Right hindlimb (tissue), 1 donor: ENCODE measurements at regions not wholly inside any gene's neighbourhood (a gene's known extent, or its start where the extent isn't known, plus 50 kb on each side); places are given as distances from the start of the nearest gene placed in this dataset.

ENCODE experiments used
- DNase-seq: peaks from one replicate; pipeline ENCODE4 v3.0.0-alpha.2; 2018

GRCh38 chr2:104415284-104415683 is 438.6 kb upstream of the POU3F3 start:
- no peak for DNase-seq

DNA sequence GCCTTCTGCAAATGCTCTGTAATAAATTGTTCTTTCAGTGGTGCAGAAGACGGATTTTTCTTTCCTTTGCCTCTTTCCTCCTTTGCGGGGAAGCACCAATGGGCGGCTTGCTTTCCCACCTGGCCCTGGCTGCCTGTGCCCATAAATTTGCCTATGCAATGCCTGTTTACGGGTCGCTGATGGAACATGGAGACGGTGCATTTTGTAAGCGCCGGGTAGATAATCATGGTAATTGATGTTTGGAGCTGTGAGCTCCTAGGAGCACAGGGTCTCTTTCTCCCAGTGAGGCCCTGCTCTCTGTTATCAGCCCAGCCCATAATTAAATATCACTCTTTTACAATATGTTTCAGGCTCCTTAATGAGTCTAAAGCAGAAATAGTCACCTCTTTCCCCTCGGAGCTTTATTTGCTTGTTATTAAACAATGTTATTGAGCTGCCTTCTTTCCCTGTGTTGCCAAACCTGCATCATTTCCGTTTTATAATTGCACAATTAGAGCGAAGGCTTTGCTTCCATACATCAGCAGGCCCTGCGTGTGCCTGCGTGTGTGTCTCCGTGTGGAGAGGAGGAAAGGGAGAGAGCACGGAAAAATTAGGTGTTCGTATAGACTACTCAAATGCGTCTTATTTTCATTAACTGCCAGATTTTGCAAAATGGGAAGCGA is 437.4 kb upstream of the POU3F3 start:
- no peak for DNase-seq

GRCh38 chr2:104420420-104420819 is 433.5 kb upstream of the POU3F3 start:
- no peak for DNase-seq

DNA sequence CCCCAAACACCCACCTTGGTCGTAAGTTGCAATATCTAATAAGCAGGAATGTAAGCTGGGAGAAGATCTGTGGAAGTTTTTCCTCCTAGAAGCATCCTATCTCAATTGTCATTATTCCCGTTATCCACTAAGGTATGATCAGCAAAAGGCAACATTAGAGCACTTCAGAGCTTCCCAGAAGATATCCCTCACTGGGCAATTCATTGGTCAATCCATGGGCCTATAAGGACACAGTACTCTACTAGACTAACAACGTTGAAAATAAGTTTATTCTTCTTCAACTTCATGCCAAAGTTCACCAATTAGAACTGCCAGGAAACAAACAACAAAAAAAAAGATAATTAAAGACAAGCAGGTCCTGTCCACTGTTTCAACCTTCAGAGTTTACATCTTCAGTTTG is 433.0 kb upstream of the POU3F3 start:
- DNase-seq = no peak

DNA sequence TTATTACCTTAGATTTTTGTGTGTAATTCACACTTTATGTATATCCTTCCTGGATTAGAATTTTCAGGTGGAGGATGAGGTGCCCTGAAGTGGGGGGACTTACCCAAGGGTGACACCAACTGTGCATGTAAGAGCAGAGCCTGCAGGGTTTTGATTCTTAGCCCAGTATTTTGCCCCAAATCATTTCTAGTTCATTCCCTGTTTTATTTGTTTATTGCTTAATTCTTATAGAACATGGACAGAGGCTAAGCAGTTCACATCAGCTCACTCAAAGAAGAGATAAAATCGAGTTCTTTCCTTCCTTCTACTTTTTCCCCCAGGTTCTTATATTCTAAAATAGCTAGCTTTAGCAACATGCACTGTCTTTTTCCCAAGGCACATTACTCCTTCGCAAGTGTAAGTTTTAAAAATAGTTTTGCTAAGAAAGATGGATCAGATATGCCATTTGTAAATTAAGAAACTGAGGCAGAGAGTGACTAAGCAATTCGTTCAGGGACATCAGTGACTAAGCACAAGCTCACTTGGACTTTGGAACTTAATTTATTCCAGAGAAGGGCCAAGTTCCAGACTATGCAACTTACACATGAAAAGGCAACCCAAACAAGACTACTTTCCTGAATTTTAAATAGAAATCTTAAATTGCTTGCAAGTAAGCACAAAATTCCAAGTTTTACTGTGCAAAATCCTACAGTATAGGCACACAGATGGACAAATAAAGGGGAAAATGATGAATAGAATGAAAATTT is 427.9 kb upstream of the POU3F3 start:
- DNase-seq = no peak

- DNase-seq = no peak
Observed at GRCh38 chr2:104428155-104428554, 425.8 kb upstream of the POU3F3 start.

DNA sequence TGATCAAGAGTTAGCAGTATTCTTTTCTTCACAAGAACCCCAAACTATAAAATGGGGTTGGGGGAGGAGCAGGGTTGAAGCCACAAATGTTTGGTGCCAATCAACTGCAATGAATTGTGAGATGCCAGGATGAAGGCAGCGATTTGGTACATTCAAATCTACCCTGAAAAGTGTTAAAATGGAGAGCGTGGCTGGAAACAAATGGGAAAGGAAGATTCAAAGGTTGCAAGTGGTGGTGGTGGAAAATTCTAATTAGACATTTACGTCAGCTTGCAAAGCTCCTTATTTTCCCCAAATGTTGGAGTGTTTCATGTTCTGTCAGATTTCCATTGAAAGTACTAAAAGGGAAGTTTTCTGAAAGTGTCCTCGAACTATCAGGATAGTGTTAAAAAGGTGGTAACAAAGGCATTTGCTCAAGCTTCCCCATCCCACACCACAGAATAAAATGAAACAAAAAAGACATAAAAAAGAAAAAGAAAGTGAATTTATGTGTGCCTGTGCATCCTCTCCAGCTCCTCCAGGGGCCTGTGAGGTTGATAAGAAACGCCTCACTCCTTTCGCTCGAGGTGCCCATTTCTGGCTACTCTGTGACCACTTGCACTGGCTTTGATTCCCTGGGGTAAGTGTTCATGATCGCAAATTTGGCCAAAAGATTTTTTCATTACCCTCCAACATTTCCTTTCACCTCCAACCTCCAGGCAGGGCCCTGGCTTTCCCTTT is 424.1 kb upstream of the POU3F3 start:
- DNase-seq = no peak

DNA sequence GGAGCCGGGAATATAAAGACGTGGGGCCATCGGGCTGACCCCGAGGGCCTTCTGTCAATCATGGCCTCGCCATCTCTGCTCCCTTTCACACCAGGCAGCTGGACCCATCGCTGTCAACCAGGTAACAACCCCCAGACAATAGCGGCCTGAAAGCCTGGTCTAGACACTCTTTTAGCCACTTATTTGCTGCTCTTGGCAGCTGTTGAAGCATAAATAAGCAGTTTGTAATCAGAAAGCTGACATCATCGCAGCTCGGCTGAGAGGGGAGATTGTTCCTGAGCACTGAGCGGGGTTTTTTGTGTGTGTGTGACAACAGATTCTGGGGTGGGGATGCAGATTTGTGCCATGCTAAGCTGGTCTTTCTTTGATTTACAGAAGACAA is 423.6 kb upstream of the POU3F3 start:
- DNase-seq = no peak

GRCh38 chr2:104430852-104431251 is 423.1 kb upstream of the POU3F3 start:
- no peak for DNase-seq

DNA sequence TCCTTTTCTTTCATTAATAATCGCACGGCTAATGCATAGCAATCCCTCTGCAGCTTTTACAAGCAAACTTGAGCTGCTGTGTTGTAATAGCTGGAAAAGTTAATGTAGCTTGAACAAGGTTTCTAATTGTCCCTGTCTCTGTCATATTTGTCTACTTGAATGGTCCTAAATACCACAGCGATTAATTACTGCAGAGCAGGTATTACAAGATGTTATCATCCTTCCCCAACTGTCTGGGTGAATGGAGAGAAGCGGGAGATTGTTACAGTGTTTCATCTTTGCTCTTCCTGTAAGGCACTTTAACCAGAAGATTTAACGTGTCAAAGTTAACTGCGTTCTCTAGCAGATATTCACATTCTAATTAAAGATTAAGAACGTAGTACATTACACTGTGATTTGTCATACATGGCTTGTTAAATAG is 422.2 kb upstream of the POU3F3 start:
- DNase-seq = no peak

DNA sequence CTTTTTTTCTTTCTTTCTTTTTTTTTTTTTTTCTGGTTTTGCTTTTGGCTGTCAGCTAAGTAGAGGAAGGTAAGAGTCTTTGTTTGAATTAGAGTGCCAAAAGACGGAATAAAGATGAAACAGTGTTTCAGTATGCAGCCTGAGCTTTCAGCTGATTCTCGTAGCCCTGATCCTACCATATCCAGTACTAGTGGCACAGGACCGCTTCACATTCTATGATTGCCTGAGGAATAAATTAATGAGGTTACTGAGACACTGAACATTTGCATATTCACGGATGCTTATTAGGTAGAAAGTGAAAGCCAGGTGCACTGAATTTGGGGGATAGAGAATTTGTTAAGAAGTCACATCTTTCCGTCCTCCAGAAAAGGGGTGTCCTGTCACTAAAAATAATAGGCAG is 421.5 kb upstream of the POU3F3 start:
- no peak for DNase-seq

- DNase-seq = no peak
Observed at GRCh38 chr2:104432991-104433390, 420.9 kb upstream of the POU3F3 start.

- DNase-seq = no peak
Observed at GRCh38 chr2:104433657-104434056, 420.3 kb upstream of the POU3F3 start.

- DNase-seq = no peak
Observed at GRCh38 chr2:104434318-104434792, 419.6 kb upstream of the POU3F3 start.

GRCh38 chr2:104434966-104435365 is 418.9 kb upstream of the POU3F3 start:
- no peak for DNase-seq

DNA sequence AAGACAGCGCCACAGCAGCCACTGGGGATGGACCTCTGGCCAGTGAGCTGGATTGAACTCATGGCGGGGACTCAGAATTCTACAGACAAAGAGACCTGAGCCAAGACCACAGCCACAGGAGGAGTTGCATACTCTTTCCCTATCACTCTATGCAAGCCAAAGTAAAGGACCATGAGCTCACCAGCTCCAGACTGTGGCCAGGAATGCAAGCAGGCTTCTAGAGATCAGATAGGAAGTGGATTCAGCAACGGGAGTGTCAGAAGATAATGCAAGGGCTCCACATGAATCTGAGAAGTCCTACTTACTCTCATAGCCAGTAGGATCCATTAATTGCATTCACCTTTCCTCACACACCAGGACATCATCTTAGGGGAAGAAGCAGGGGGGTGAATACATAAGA is 415.4 kb upstream of the POU3F3 start:
- no peak for DNase-seq

GRCh38 chr2:104443145-104443544 is 410.8 kb upstream of the POU3F3 start:
- DNase-seq = no peak

DNA sequence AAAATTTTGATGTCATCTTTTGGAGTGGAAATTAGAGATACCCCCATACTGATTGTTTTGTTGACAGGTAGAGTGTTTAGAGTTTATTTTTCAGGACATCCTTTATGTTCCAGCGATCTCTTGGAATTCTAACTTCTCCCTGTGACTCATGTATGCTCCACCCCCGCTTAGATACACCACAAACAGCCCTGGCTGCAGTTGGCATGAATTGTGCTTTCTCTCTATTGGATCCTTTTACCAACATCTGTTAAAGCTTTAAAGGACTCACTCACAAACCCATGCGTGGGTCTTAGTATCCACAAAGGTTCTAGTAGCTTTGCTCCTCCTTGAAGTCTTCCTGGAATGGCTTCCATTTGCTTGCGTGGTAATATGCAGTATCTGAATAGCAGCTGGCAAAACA is 409.5 kb upstream of the POU3F3 start:
- no peak for DNase-seq

DNA sequence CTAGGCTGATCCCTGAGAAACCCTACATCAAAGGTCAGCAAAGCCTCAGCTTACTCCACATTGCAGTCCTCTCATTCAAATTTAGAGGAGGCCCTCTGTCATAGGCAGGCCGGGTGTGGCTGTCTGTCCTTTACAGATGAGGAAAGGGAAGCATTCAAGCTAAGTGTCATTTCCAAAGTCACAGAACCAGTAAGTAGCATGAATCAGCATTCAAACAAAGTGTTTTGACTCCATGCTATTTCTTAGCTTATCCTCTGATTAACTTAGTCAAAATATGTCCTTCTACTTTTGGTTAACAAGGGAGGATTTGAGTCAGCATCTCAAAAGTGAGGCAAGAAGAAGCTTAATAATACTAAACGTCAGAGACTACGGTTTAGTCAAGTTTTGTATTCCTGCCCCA is 409.0 kb upstream of the POU3F3 start:
- no peak for DNase-seq

DNA sequence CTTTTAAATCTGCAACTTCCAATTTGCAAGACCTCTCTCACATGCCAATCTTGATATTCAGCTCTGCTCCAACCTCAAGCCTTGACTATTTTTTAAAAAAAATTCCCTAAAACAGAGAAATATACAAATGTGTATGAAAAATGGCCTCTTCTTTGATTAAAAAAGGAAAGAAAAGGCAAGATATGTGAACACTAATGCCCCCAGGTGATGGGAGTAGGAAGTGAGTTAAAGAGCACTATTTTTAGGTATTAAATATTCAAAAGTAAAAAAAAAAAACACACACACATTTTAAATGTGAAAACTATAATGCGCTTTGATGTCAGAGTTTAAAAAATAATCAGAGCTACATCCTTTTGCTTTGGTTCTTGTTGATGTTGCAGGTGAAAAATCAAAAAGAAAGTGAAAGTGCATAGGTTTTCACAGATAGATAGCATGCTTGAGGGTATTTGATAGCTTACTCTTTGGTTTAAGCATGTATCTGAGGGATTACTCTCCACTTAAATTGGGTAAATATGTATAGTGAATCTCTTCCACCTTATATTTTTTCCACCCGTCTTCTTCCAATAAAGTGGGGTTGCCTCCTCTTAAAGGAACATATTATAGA is 406.0 kb upstream of the POU3F3 start:
- DNase-seq = no peak

GRCh38 chr2:104448661-104449440 is 405.1 kb upstream of the POU3F3 start:
- no peak for DNase-seq

DNA sequence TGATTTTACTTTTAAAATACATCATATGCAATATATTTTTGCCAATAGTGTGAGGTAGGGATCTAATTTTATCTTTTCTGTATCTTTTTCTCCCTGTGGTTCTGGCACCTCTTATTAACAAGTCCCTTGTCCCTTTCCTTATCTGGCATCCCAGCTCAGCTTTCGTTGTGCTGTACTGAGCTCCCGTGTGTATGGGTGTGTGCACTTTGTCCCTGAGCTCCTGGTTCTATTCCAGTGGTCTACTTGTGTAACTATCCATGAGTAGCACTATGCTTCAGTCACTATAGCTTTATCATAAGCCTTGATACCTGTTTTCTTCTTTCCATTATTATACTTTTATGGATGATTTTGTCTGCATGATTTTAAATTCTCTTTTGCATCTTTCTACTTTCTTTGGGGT is 401.4 kb upstream of the POU3F3 start:
- no peak for DNase-seq

- no peak for DNase-seq
Observed at GRCh38 chr2:104462731-104463130, 391.2 kb upstream of the POU3F3 start.
